ENCODE measurements at regions not wholly inside any gene's neighbourhood (a gene's known extent, or its start where the extent isn't known, plus 50 kb on each side); places are given as distances from the start of the nearest gene placed in this dataset.

DNA sequence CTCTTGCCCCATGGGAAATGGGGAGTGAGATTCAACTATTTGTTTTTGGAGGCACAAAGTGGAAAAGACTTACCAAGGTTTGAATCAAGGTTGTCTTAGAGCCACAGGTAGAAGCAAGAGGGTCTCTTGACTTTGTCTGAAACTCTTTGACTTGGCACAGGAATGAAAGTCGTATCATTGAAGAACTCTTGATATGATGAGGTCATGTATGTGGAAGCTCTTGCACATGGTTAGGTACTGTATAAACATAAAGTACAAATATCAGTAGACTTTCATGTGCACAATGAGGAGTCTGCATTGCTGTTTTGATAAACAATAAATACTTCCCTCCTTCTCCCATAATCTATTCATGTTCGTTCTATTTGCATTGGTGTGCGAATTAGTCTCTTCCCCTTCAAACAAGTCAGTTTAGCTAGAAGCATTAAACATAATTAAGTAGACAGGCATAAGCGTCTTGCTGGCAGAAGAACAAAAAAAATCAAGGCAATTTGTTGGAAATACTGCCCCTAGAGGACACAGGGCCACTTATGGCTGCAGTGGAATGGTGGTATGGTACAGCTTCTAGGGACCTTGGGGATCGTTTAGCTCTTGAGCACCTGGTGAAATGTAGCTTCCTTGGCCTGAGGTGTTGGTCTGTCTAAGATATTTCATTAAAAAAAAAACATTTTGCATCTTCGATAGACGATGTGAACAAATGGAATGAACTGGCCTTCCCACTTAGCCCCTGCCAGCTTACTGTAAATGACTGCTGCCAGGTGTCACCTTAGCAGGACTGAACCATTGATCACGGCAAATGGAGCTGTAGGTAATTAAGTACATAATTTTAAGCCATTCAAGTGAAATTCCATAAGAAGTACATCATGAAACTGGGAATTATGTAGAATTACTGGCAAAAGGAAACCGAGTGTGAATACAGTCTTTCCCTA, 218.0 kb upstream of the GALNT2 start:
- no peak for TF ChIP-seq ZNF76 (tag by site-specific recombination; IDR thresholded peaks at IDR 0.05; ENCODE audit: borderline replicate concordance, low read depth)
- no peak for TF ChIP-seq ZBTB8A (tag by site-specific recombination; IDR thresholded peaks at IDR 0.05)
- TF ChIP-seq, protein P1, sequence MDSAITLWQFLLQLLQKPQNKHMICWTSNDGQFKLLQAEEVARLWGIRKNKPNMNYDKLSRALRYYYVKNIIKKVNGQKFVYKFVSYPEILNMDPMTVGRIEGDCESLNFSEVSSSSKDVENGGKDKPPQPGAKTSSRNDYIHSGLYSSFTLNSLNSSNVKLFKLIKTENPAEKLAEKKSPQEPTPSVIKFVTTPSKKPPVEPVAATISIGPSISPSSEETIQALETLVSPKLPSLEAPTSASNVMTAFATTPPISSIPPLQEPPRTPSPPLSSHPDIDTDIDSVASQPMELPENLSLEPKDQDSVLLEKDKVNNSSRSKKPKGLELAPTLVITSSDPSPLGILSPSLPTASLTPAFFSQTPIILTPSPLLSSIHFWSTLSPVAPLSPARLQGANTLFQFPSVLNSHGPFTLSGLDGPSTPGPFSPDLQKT (IDR thresholded peaks at IDR 0.05; ENCODE audit: borderline replicate concordance, low read depth, low read length): no peak
- TF ChIP-seq, protein P2, sequence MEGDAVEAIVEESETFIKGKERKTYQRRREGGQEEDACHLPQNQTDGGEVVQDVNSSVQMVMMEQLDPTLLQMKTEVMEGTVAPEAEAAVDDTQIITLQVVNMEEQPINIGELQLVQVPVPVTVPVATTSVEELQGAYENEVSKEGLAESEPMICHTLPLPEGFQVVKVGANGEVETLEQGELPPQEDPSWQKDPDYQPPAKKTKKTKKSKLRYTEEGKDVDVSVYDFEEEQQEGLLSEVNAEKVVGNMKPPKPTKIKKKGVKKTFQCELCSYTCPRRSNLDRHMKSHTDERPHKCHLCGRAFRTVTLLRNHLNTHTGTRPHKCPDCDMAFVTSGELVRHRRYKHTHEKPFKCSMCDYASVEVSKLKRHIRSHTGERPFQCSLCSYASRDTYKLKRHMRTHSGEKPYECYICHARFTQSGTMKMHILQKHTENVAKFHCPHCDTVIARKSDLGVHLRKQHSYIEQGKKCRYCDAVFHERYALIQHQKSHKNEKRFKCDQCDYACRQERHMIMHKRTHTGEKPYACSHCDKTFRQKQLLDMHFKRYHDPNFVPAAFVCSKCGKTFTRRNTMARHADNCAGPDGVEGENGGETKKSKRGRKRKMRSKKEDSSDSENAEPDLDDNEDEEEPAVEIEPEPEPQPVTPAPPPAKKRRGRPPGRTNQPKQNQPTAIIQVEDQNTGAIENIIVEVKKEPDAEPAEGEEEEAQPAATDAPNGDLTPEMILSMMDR (tag by site-specific recombination; IDR thresholded peaks at IDR 0.05): no peak
- no peak for TF ChIP-seq ZNF658 (tag by site-specific recombination; IDR thresholded peaks at IDR 0.05)
- TF ChIP-seq, protein P3, sequence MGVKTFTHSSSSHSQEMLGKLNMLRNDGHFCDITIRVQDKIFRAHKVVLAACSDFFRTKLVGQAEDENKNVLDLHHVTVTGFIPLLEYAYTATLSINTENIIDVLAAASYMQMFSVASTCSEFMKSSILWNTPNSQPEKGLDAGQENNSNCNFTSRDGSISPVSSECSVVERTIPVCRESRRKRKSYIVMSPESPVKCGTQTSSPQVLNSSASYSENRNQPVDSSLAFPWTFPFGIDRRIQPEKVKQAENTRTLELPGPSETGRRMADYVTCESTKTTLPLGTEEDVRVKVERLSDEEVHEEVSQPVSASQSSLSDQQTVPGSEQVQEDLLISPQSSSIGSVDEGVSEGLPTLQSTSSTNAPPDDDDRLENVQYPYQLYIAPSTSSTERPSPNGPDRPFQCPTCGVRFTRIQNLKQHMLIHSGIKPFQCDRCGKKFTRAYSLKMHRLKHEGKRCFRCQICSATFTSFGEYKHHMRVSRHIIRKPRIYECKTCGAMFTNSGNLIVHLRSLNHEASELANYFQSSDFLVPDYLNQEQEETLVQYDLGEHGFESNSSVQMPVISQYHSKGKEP (tag by site-specific recombination; IDR thresholded peaks at IDR 0.05): no peak
- no peak for TF ChIP-seq ZBTB21 (tag by site-specific recombination; IDR thresholded peaks at IDR 0.05)
- TF ChIP-seq ZNF24 (tag by site-specific recombination; IDR thresholded peaks at IDR 0.05): no peak
- no peak for TF ChIP-seq ZNF561 (tag by site-specific recombination; IDR thresholded peaks at IDR 0.05; ENCODE audit: borderline replicate concordance)
- no peak for TF ChIP-seq YY1 (tag by site-specific recombination; IDR thresholded peaks at IDR 0.05)

Measured in HEK293 (cell line).